ENCODE measurements at regions not wholly inside any gene's neighbourhood (a gene's known extent, or its start where the extent isn't known, plus 50 kb on each side); places are given as distances from the start of the nearest gene placed in this dataset.

- TF ChIP-seq ZBED1 (IDR thresholded peaks at IDR 0.05; ENCODE audit: borderline replicate concordance) (peak; percentile 89; the same call in 1 of the 2 replicates), CBX5 (IDR thresholded peaks at IDR 0.05; ENCODE audit: low read depth) (peak; percentile 89; the same call in 1 of the 2 replicates), BCL11A (IDR thresholded peaks at IDR 0.05; ENCODE audit: low read depth, low read length) (peak; percentile 96), CREB1 (IDR thresholded peaks at IDR 0.05; ENCODE audit: low read depth) (peak; percentile 70), EP300 (IDR thresholded peaks at IDR 0.05; ENCODE audit: borderline replicate concordance in 1 of 2, control insufficient read depth in 1 of 2, low read depth in 2 of 2, low read length in 2 of 2) (peak; percentile 70 to 88; a peak in 3 of 4 replicates), MEF2B (IDR thresholded peaks at IDR 0.05; ENCODE audit: partially characterized antibody, poor library complexity, severe bottlenecking) (peak; percentile 41), RUNX3 (IDR thresholded peaks at IDR 0.05; ENCODE audit: low read length) (peak; percentile 83), TARDBP (IDR thresholded peaks at IDR 0.05; ENCODE audit: borderline replicate concordance) (no peak), IKZF1 (conservative IDR thresholded peaks at IDR 0.05) (peak; percentile 74), CUX1 (IDR thresholded peaks at IDR 0.05; ENCODE audit: insufficient replicate concordance, low read depth, low read length) (peak; percentile 57), BCL3 (IDR thresholded peaks at IDR 0.05; ENCODE audit: borderline replicate concordance, insufficient read depth, low read depth, low read length, poor library complexity, severe bottlenecking) (peak; percentile 72), CREM (IDR thresholded peaks at IDR 0.05; ENCODE audit: low read depth) (peak; percentile 92), TCF7 (IDR thresholded peaks at IDR 0.05; ENCODE audit: borderline replicate concordance) (peak; percentile 56; the same call in 1 of the 2 replicates), ELK1 (IDR thresholded peaks at IDR 0.05; ENCODE audit: low read depth, low read length) (no peak), IRF4 (IDR thresholded peaks at IDR 0.05; ENCODE audit: low read depth, low read length) (peak; percentile 99), GATAD2B (conservative IDR thresholded peaks at IDR 0.05; ENCODE audit: low read depth) (peak; percentile 56; the same call in 1 of the 2 replicates), PAX5 (IDR thresholded peaks at IDR 0.05; ENCODE audit: borderline replicate concordance, low read depth, low read length) (0 out of 2 replicates have a peak, but pooled peaks have one; percentile 55), ZBTB40 (IDR thresholded peaks at IDR 0.05; ENCODE audit: borderline replicate concordance) (no peak)
These were observed 407.1 kb upstream of the CFAP20DC start (continued) for GRCh38 chr3:59456852-59457485.
